Eye (tissue), 1 donor: ENCODE measurements at regions not wholly inside any gene's neighbourhood (a gene's known extent, or its start where the extent isn't known, plus 50 kb on each side); places are given as distances from the start of the nearest gene placed in this dataset.
"Not testable (repeated sequence)": the region's sequence is repeated elsewhere in the genome, so short reads cannot be mapped to it uniquely, and the experiment has no call there.

Source experiments
- DNase-seq: peaks from one replicate; pipeline ENCODE4 v3.0.0-alpha.2; 2015

DNA sequence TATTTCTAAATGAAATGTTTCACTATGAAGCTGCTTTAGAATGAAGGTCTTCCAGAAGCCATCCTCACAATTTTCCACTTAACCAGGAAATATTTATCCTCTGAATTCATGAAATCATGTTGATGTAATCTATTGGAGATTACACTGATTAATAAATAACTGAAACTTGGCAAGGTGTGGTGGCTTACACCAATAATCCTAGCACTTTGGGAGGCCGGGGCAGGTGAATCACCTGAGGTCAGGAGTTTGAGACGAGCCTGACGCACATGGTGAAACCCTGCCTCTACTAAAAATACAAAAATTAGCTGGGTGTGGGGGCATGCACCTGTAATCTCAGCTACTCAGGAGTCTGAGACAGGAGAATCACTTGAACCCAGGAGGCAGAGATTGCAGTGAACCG lies 73.8 kb upstream of the DAPK1 start:
- DNase-seq: not testable (repeated sequence)

DNA sequence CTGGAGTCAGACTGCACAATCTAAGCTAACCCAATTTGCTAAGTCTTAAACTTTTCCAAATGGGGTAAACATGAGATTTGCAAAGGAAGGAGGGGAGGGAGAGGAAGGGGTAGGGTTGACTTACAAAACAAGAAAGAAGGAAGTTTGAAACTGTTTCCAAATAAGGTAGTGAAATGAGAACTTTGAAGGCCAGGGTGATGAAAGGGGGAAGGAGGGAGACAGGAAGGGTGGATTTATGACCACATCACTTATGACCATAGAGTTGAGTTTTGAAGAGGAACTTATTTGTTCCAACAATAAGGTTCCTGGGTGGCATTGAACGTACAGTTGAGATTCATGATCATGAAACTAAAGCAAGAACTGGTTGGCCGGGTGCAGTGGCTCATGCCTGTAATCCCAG lies 72.5 kb upstream of the DAPK1 start:
- DNase-seq: no peak

DNA sequence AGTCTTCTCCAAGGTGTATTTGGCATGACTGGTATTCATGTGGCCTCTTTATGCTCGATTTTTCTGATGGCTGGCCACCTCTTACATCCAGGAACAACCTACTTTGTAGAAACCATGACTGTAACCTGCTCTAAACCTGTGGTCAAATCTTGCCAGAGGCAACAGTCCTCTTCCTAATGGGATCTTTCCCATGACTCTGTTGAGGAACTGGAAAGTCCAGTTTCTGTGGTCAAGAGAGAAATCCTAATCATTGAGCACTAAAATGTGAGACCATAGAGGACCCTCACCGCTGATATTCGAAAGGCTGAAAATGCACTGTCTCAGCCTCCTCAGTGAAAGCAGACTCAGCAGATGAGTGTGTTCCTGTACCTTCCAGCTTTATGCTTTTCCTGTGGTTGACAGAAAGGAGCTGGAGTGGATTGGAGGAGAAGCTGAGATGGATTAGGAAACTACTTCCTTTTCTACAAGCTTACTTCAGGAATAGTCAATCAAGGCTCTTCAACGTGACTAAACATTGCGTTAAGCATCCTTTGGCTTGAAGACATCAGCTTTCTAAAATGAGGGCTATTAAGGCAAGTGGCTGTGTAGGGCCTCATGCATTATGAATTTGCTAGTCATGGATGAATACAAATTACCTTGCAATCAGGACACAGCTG lies 69.7 kb upstream of the DAPK1 start:
- DNase-seq: peak; percentile 12

DNA sequence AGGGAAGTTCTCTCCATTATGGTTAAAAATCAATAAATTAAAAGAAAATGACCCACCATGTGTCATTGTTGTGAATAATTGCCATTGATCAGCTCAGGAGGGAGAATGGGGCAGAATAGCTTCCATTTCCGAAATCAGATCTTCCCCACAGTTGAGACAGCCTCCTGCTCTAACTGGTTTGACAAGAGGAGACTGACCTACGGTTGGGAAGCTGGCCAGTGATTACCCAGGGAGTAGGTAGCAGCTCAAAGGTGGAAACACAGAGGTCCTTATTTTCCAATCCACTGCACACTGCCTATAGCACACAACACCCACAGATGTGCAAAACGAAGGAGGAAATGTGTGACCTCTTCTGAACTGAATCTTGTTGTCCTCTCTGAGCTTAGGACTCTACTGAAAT lies 69.0 kb upstream of the DAPK1 start:
- no peak for DNase-seq

DNA sequence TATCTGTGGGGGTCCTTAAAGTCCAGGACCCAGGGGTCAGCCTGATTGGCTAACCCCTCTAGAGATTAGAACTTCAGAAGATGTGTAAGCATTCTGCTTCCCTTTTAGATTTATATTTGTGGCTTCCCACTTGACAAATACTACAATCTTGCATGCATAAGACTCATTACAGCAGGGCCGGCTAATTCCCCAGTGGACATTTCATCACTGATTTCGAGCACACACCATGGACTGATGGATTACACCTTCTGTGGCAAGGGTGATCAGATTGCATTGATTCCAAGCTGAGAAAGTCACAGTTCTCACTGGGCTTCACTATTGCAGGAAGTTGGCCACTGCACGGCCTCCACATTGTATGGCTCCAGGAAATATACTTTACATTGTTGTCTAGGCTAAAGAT lies 65.8 kb upstream of the DAPK1 start:
- DNase-seq: no peak

DNA sequence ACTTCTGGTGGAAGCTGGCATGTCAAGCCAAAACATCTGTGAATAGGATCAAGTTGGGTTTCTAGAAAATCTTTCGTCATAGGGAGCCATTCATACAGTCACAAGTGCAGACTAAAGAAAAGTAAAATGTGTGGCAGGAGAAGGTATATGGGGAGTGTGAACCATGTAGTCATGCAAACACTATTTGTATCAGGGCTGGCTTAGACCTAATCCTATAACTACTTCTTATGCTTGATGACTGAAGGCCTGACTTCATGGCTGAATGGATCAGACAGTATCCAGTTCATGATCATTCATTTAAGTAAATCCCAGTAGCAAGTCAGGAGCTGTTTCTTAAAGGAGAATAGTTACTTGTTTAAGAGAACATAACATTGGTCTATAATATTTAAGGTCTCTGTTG lies 63.8 kb upstream of the DAPK1 start:
- no peak for DNase-seq

DNA sequence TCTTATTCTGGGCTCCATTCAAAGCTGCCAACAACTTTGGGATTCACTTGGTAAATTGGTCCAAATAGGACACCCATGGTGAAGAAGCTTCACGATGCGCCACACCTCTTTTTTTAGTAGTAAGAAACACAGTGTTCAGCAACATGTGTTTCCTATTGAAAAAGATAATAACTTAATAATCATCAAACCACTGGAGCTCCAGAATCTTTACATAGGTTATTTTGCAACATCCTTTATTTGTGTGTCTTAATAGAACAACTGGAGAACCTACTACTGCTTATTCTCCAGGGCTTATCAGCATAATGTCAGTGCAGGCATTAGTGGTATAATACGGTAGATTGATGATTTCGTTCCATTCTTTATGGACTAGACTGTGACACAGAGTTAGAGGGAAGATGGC lies 63.3 kb upstream of the DAPK1 start:
- no peak for DNase-seq

DNA sequence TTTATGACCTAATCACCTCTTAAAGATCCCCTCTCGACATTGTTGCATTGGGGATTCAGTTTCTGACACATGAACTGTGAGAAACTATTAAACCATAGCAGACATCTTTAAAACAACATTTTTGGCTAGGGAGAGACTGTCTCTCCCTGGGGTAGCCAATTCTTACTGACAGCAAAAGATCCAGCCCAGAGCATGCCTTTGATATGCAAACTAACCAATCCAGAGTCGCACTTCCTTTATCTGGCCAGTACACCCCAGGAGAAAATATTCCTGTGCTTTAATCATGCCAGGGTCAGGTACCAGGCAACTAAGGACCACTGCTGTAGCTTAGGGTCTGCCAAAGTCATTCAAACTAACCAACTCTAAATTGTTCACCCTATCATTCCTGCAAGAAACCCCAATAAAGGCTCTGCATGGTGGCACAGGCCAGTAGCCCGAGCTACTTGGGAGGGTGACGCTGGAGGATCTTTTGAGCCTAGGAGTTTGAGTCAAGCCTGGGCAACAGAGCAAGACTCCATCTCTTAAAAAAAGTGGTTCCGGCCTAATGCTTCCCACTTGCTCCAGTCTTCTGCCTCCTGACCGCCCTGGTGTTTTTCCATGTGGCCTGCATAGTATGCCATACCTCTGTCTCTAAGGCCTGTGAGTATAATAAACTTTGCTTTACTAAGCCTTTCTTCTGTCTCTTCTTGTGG lies 62.3 kb upstream of the DAPK1 start:
- no peak for DNase-seq

DNA sequence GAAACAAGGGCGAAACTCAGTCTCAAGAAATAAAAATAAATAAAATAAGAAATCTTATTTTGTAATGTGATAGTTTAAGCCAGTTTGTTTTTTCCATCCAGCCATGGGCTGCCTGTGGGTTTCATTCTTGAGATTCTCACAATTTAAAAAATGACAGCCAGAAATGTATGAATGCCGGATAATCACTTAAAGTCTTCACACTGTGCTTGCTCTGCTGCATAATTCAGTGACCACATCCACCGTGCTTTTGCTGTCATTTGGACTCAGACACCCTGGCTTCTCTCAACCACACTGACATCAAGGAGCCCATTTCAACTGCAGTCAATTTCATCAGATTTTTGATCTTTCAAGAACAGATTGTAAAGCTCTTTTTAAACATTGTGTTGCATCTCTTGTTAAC lies 61.0 kb upstream of the DAPK1 start:
- peak; percentile 43 for DNase-seq

DNA sequence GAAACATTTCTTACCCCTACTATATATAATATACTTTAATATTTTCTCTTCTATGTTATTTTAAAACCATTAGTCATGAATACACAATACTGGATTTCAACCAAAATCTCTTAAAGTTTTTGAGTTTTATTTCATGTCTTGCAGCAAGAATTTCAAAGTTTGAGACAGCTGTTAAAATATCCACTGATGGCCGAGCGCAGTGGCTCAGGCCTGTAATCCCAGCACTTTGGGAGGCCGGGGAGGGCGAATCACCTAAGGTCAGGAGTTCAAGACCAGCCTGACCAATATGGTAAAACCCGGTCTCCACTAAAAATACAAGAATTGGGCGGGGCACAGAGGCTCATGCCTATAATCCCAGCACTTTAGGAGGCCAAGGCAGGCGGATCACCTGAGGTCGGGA lies 59.7 kb upstream of the DAPK1 start:
- no peak for DNase-seq

DNA sequence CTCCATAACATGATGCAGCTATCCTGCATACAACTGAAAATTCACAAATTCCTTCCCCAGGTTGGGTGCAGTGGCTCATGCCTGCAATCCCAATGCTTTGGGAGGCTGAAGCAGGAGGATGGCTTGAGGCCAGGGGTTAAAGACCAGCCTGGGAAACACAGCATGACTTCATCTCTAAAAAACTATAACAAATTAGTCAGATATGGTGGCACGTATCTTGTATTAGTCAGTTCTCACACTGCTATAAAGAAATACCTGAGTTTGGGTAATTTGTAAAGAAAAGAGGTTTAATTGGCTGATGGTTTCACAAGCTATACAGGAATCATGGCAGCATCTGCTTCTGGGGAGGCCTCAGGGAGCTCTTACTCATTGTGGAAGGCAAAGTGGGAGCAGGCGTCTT lies 56.4 kb upstream of the DAPK1 start:
- no peak for DNase-seq

DNA sequence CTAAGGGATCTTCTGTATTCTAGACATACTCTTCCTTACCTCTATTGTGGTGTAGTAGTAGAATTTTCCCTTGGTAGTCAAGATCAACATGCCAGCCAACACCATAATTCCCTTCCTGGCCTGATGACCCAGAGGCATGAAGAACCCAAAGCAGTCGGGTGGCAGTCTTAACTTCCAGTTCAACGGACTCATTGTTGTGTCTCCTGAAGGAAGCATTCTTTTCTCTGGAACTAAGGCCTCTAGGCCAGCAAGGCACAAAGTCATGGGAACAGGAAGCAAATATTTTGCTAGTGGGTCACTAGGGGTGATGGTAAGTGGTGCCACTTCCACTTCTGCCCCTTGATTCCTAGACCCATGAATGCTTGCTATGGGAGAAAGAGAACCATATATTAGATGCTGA lies 55.2 kb upstream of the DAPK1 start:
- DNase-seq: no peak

DNA sequence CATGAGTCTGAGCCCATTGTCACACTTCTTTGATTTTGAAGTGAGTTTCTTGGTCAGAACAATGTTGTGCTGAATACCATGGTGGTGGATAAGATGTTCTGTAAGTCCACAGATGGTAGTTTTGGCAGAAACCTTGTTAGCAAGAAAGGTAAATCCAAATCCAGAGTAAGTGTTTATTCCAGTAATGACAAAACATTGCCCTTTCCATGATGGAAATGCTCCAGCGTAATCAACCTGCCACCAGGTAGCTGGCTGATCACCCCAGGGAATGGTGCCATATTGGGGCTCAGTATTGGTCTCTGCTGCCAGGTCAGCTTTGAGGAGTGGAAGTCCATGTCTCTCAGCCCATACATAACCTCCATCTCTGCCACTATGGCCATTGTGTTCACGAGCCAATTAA lies 54.7 kb upstream of the DAPK1 start:
- no peak for DNase-seq

DNA sequence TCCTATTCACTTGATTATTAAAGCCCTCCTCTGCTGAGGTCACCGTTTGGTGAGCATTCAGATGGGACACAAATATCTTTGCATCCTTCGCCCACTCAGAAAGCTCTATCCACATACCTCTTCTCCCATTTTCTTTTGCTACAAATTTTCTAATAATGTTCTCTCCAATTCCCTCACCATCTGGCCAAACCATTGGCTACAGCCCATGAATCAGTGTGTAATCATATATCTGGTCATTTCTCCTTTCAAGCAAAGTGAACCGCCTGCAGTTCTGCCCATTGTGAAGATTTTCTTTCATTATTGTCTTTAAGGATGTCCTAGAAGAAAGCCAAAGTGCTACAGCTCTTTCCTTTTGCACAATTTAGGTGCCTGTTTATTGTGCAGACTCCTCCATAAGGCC lies 54.2 kb upstream of the DAPK1 start:
- no peak for DNase-seq

DNA sequence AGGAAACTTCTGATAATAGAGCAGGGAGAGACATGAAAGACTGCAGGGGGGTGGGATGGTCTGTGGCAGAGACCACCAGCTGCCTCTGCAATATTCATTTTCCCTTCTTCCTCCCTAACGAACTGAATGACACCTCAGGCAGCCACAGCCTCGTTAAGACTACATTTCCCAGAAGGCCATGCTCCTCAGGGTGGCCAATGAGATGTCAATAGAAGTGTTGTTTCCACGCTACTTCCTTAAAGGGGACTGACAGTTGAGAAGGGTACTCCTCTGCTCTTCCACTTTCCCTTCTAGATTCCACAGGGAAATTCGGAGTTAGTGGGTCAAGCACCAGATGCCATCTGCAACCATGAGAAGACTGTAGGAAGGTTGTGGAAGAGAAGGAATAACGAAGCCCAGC lies 52.0 kb upstream of the DAPK1 start:
- peak; percentile 71 for DNase-seq

DNA sequence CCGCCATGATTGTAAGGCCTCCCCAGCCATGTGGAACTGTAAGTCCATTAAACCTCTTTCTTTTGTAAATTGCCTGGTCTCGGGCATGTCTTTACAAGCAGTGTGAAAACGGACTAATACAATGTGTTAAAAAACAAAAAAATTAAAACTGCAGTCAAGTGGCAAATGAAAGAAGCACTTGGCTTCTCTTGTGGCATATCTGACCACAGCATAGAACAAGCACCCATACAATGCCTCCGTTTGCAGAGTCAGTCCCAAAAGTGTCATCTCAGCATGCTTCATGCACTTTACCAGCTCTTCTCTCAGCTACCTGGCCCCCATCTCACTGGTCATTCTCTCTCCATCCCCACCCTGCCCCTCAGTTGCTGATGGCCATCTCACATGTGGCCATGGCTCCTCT lies 51.1 kb upstream of the DAPK1 start:
- no peak for DNase-seq

DNA sequence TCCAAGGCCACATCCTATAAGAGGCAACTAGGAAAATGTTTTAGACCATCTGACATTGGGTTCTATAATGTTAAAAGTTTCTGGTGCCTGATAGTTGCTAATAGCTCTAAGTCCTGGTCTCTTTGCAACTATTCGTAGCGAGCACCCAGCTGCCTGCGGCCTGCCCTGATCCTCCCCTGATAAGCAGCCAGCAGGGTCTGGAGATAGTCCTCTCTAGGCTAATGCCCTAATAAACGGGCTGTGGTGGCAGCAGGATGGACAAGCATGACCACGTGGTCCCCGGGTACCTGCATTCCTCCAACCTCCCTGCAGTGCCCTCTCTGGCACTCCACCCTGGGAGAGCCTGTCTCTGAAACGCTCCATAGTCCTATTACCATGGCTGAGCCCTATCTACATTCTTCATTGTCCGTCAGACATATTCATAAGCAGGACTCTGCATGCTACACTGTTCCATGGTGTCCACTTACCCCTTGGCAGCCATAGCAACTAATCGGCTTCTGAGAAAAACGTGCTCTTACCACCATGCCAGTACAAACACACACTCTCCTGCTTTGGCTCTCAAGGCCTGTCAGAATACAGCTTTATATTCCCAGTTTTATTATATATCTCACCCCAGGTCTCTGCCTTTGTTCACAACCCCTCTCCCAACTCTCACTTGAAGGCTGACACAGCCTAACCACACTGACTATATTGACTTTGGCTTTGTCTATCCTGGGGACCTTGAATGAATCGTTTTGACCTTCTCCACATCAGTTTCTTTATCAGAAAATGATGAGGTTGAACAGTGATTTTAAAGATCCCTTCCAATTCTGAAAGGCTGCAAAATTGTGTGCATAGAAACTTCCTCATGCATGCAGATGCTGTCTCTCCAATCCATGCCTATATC lies 49.9 kb upstream of the DAPK1 start:
- DNase-seq: no peak
